DND-41 (cell line): ENCODE measurements at regions not wholly inside any gene's neighbourhood (a gene's known extent, or its start where the extent isn't known, plus 50 kb on each side); places are given as distances from the start of the nearest gene placed in this dataset.

Source experiments
- CTCF ChIP-seq: IDR thresholded peaks from 2 replicates; pipeline ENCODE4 v1.5.1; 2012; ENCODE audit warnings: borderline replicate concordance, low read length, moderate library complexity, mild to moderate bottlenecking; ENCODE audit not compliant: poor library complexity, severe bottlenecking; ENCODE audit errors: extremely low read depth
- EZH2 ChIP-seq: IDR thresholded peaks from 3 replicates; pipeline ENCODE4 v1.6.1; 2012; ENCODE audit warnings: borderline replicate concordance, low read depth, mild to moderate bottlenecking, moderate library complexity, low read length, inconsistent platforms; ENCODE audit not compliant: severe bottlenecking

- TF ChIP-seq CTCF = no peak
- TF ChIP-seq EZH2 = no peak
Measured at GRCh38 chr15:62407216-62407615, 242.1 kb upstream of the C2CD4B start.
